ENCODE measurements at regions not wholly inside any gene's neighbourhood (a gene's known extent, or its start where the extent isn't known, plus 50 kb on each side); places are given as distances from the start of the nearest gene placed in this dataset.
"Not testable (repeated sequence)": the region's sequence is repeated elsewhere in the genome, so short reads cannot be mapped to it uniquely, and the experiment has no call there.

GRCh38 chr17:77786740-77787505, 171.6 kb upstream of the TNRC6C start:
- peak; percentile 34 for DNase-seq

DNA sequence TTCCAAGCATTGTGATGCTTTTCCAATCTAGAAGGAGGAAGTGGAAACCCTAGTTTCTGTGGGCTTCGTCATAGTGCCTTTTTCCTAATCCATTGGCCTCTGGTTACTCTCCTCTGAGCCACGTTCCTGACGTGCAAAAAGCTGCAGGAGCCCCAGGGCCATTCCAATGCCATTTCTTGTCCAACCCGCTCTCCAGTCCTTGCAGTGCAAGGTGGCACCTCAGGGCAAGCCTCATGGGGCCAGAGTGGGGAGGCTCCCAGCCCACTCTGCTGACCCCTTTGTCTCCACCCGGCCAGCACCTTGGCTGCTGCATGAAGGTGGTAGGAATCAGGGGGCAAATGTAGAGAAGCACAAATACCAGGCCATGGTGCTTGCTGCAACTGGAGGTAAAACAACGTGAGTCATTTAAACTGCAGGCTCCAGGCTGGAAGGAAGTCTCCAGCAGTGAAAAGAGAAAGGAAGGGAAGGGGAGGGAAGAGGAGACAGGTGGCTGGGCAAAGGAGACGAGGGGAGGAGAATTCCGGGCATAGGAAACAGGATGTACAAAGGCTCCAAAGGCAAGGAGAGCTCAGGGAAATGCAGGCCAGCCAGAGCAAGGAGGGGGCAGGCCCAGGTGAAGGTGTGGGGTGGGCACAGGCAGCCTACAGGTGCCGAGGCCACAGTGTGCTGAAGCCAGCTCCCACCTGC, 168.2 kb upstream of the TNRC6C start:
- no peak for DNase-seq

DNA sequence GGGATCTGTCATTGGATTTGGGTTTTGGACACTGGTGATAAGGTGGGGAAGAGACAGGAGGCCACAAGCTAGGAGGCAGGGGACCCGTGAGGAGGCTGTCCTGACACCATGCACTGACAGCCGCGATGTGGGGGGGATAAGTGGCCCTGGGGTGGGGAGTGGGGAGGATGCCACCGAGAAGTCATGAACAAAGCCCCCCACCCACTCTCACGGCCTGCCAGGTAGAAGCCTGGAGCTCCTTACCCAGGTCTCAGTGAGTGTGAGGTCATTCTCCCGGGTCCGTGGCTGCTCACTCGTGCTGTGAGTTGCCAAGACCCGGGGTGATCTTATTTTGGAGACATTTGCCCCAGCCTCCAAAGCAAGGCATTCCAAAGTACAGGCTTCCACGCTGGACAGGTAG, 165.9 kb upstream of the TNRC6C start:
- DNase-seq = no peak

GRCh38 chr17:77793146-77793970, 165.1 kb upstream of the TNRC6C start:
- no peak for DNase-seq

DNA sequence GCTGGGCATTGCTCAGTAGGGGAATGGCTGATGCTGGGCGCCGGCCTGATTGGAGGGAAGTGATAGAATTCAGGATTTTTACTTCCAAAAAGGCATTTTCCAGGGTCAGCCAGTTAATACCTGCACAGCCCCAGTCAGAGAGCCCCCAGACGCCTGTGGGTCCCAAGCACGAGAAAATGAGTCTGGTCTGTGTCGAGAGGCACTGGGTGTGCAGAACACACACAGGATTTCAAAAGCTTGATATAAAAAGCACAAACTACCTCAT, 164.6 kb upstream of the TNRC6C start:
- DNase-seq = no peak

DNA sequence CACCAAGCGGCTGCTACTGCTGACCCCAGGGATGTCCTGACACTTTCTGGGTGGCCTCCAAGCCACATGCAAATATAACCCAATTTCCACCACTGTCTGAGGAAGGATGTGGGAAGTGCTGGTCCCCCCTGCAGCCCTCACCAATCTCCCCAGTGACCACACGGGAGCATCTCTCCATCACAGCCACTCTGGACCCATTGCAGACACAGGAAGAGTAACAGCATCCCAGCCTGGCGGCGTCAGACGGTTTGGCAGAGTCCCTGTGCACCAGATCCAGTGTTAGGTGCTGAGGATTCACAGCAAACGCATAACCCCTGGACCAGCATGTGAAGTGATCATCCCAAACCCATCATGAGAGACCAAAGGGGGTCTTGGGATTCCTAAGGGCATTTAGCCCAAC, 163.7 kb upstream of the TNRC6C start:
- no peak for DNase-seq

- DNase-seq = no peak
These were observed 162.8 kb upstream of the TNRC6C start for GRCh38 chr17:77795685-77796084.

DNA sequence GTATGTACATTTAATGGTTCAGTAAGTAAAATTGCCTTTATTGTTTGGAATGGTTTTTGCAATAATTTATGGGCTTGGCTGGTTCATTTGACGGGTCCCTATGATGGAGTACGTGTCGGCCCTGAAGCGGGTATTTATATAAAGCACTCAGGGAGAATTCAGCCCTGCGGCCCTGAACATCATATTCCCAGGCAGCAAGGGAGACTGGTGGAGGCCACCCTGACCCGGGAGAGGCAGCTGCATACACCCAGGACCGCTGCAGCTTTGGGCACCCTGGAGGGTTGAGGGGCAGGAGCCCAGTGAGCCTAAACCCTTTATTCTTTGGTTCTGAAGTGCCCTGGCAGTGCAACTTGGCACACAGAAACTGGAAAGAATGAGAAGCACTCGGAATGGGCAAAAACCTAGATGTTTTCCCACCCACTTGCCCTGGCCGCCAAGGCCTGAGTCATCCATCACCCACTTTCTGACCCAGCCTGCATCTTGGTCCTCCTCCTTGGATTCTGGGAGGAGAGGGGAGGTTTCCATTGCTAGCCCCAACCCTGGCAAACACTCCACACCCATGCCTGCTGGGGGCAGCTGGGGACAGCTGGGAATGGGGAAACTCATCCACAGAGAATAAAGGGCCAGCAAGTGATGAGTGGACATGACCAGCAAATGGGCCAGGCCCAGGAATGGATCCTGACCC, 162.2 kb upstream of the TNRC6C start:
- DNase-seq = no peak

- no peak for DNase-seq
These were observed 160.5 kb upstream of the TNRC6C start for GRCh38 chr17:77798031-77798430.

DNA sequence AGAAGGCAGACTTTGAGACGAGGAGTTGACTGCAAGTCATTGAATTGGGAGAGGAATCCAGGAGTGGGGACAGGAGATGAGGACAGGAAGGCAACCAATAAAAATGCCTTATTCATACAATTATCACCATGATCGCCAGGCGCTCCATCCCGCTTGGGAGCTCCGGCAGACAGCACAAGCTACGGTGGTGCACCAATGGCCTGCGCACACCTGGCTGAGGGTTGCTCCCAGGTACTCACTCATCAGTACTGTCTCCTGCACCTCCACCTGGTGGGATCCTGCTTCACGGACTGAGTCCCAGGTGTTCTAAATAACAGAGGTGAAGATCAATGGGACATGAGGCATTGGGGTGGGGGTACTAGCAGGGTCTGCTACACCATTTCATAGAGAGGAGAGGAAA, 160.0 kb upstream of the TNRC6C start:
- no peak for DNase-seq

DNA sequence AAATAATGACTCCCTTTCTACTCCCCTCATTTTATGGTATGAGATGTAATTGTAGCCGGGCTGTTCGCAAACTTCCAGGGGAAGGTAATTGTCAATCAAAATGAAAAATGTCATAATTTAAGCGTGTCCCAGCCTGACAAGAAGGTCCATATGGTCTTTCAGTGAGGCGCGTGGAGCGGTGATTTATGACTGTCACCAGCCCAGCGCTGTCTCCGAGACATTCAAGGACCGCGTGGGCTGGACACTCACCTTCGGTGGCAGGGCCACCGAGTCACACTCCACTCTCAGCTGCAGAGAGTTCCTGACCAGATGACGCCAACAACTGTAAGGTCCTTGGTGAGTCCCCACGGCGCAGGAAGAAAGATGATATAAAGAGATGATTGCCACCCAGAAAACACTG, 157.7 kb upstream of the TNRC6C start:
- no peak for DNase-seq

GRCh38 chr17:77801545-77802332, 156.8 kb upstream of the TNRC6C start:
- DNase-seq = no peak

DNA sequence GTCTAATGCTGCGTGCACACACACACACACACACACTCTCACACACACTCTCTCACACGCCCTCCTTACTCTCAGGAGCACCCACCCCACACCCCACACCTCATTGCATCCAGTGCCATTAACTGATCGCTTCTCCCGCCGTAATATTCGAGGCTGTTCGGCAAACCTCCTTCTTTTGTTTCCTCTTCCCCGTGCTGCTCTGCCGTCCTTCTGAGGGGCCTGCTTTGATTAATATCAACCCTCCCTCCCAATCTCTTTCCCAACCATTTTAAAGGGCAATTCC, 156.2 kb upstream of the TNRC6C start:
- no peak for DNase-seq

GRCh38 chr17:77802811-77803220, 155.7 kb upstream of the TNRC6C start:
- peak; percentile 68 for DNase-seq

DNA sequence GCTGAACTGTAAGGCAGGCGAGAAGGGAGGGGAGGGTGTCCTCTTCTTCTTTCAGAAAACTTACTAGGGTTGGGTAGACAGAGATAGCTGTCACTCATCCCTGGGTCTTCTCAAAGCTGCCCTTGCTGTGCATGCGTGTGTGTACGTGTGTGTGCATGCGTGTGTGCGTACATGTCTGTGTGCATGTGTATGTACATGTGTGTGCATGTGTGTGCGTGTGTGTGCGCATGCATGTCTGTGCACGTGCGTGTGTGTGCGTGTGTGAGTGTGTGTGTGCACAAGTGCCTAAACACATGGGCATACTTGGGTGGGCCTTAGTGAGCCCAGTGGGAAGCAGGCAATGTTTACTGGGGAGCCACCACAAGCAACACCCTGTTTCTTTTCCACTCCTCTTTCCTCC, 154.8 kb upstream of the TNRC6C start:
- no peak for DNase-seq

DNA sequence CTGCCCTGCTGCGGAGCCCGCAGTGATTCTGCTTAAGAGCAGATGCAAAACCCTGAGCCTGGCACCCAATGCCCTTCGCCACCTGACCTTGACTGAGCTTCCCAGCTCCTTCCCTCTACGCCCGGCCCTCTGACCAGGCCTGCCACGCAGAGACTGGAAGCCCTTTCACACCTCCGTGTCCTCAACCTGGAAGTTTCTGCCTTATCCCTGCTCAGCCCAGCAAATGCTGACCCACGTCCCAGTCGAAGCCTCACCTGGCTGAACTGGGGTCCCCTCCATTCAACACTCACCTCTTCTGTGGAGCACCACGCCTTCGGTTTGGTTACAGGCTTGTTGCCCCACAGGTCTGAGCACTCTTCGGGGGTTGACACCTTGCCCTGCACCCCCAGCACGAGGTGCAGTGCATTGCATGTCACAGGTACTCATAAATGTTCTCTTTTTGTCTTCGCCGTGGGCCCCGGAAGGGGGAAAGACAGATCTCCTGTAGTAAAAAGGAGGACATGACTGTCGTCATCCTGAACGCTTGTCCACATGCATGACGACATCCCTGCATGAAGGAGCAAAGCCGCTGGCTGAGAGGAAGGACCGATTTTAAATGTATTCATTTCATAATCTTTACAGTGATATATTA, 153.6 kb upstream of the TNRC6C start:
- DNase-seq = no peak

DNA sequence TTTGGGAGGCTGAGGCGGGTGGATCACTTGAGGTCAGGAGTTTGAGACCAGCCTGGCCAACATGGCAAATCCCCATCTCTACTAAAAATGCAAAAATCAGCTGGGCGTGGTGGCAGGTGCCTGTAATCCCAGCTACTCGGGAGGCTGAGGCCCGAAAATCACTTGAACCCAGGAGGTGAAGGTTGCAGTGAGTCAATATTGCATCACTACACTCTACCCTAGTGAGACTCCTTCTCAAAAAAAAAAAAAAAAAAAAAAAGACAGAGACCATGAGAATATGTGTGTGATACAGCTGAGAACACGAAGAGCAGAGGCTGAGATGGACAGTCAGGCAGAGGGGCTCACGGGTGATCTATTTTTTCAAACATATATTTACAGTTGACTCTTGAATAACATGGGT, 152.5 kb upstream of the TNRC6C start:
- not testable (repeated sequence) for DNase-seq

- DNase-seq = no peak
These were observed 151.3 kb upstream of the TNRC6C start for GRCh38 chr17:77807051-77807745.

DNA sequence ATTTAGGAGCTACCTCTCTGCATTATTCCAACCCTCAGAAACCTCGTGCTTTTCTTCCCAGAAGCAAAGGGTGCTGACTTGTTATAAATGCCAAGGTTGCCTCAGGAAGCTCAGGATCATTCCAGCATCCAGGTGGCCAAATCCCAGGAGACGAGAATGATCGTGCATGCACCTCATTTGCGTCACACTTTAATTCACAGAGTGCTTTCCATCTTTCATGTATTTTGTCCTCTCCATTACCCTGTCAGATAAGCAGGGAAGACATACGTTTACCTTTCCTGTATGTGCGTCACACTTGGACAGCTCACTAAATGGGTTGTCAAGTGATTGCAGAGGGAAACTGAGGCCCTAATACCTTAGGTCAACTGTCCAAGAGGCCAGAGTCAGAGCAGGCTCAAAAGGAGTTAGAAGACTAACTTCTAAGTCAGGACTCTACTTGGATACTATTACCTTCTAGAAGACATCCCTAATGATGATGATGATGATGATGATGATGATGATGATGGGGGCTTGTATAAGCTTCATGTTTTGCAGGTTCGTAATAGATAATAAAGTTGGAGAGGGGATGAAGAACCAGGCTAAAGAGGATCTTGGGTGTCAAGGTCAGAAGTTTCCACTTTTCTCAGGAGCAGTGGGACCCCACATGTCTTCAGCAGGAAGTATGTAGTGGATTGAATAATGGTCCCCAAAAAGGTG, 150.6 kb upstream of the TNRC6C start:
- no peak for DNase-seq

DNA sequence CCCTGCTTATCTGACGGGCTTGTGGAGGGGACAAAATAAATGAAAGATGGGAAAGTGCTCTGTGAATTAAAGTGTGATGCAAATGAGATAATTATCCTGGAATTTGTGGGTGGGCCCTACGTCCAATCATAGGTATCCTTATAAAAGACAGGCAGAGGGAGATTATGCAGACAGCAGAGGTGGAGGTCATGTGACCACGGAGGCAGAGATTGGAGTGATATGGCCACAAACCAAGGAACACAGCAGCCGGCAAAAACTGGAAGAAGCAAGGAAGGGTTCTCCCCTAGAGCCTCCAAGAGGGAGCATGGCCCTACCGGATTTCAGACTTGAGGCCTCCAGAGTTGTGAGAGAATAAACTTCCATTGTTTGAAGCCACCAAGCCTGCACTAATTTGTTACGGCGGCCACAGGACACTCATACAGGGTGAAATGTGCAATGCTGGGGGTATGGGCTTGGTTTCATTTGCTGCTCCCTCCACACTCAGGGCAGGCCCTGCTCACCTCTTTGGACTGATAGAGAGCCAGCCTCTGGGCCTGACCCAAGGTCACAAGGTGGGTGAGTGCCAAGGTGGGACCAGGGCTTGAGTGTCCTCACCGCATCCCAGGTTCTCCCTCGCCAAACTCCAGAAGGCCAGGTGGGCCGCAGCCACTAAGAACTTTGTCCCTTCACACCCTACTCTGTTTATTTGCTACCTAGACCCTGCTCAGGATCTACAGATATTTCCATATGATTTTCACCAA, 149.6 kb upstream of the TNRC6C start:
- no peak for DNase-seq

All from DMS79 (cell line).